Body of pancreas (tissue), 4 donors: ENCODE measurements at regions not wholly inside any gene's neighbourhood (a gene's known extent, or its start where the extent isn't known, plus 50 kb on each side); places are given as distances from the start of the nearest gene placed in this dataset.

ENCODE experiments used
- POLR2A ChIP-seq, 3 donors: fragments of 450-650 bp; IDR thresholded peaks; one replicate each; pipeline ENCODE4 v1.6.1; 2016; ENCODE audit warnings: antibody characterized with exemption in 3 of 3, mild to moderate bottlenecking in 2 of 3
- TF ChIP-seq, protein P1 (sequence below), 7 experiments: fragments of 450-650 bp in 4 of 7; fragments of 200-600 bp in 3 of 7; sonication (generic) in 3 of 7; IDR thresholded peaks; one replicate each; pipeline ENCODE4 v1.5.1; 2016 to 2019; ENCODE audit warnings: antibody characterized with exemption in 7 of 7

DNA sequence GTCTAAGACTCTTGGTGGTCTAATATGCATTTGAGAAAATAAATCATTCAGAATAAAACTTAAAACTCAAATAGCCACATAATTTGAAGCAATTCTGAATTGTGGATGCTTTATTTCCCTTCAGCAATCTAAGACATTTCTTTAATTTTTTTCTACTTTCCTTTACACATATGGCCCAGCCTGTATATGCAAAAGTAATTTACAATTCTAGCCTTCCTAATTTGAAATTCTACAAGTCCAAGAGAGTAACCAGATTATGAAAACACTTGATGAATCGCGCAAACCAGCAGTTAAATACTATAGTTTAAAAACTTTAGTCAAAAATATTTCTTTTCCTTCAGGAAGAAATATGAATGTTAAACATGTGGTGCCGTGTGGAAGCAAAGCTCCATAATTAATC lies 1014.2 kb downstream of the TUSC7 start:
- TF ChIP-seq POLR2A (IDR thresholded peaks at IDR 0.05) = no peak
- TF ChIP-seq, protein P1, sequence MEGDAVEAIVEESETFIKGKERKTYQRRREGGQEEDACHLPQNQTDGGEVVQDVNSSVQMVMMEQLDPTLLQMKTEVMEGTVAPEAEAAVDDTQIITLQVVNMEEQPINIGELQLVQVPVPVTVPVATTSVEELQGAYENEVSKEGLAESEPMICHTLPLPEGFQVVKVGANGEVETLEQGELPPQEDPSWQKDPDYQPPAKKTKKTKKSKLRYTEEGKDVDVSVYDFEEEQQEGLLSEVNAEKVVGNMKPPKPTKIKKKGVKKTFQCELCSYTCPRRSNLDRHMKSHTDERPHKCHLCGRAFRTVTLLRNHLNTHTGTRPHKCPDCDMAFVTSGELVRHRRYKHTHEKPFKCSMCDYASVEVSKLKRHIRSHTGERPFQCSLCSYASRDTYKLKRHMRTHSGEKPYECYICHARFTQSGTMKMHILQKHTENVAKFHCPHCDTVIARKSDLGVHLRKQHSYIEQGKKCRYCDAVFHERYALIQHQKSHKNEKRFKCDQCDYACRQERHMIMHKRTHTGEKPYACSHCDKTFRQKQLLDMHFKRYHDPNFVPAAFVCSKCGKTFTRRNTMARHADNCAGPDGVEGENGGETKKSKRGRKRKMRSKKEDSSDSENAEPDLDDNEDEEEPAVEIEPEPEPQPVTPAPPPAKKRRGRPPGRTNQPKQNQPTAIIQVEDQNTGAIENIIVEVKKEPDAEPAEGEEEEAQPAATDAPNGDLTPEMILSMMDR (IDR thresholded peaks at IDR 0.05) = no peak
